Small intestine (tissue), 7 donors: ENCODE measurements at regions not wholly inside any gene's neighbourhood (a gene's known extent, or its start where the extent isn't known, plus 50 kb on each side); places are given as distances from the start of the nearest gene placed in this dataset.

Source experiments
- DNase-seq, 2 donors: peaks; one replicate each; pipeline versions ENCODE4 v3.0.0 to v3.0.0-alpha.2; 2013
- FAIRE-seq: peaks from 2 replicates; lab custom pipeline; 2012; peaks lifted over from hg19 to GRCh38; lab: Jason Lieb, UNC
- H3K27ac ChIP-seq, 3 donors: one replicate each; pipeline ENCODE4 v1.5.1; 2013; ENCODE audit warnings: low read length in 2 of 3, mild to moderate bottlenecking in 2 of 3, control low read depth in 1 of 3, inconsistent platforms in 1 of 3, low read depth in 1 of 3, moderate library complexity in 1 of 3
- H3K27me3 ChIP-seq, 3 donors: one replicate each; pipeline ENCODE4 v1.6.1; 2013; ENCODE audit warnings: low read length in 3 of 3, inconsistent platforms in 1 of 3; ENCODE audit not compliant: control insufficient read depth in 3 of 3, insufficient read depth in 3 of 3
- H3K36me3 ChIP-seq, 3 donors: one replicate each; pipeline ENCODE4 v1.6.1; 2013; ENCODE audit warnings: low read length in 3 of 3, inconsistent platforms in 1 of 3, low read depth in 1 of 3, mild to moderate bottlenecking in 1 of 3, moderate library complexity in 1 of 3; ENCODE audit not compliant: control insufficient read depth in 3 of 3, insufficient read depth in 2 of 3
- H3K4me1 ChIP-seq, 3 donors: one replicate each; pipeline ENCODE4 v1.6.1; 2013; ENCODE audit warnings: low read length in 2 of 3, inconsistent platforms in 1 of 3, low read depth in 1 of 3, mild to moderate bottlenecking in 1 of 3, moderate library complexity in 1 of 3; ENCODE audit not compliant: control insufficient read depth in 3 of 3, insufficient read depth in 2 of 3
- H3K4me3 ChIP-seq, 3 donors: one replicate each; pipeline ENCODE4 v1.5.1; 2013; ENCODE audit warnings: low read length in 3 of 3, control low read depth in 1 of 3, inconsistent platforms in 1 of 3, low read depth in 1 of 3, mild to moderate bottlenecking in 1 of 3, moderate library complexity in 1 of 3
- H3K9me3 ChIP-seq, 2 donors: one replicate each; pipeline ENCODE4 v1.6.1; 2013; ENCODE audit warnings: low read depth in 1 of 2, low read length in 1 of 2; ENCODE audit not compliant: control insufficient read depth in 2 of 2, insufficient read depth in 1 of 2
- WGBS, 3 donors: extraction: QIAGEN DNeasy Blood & Tissue Kit; methylation state at CpG; one replicate each; pipeline ENCODE4 v1.1.7; 2013; 5-methylcytosine and 5-hydroxymethylcytosine counted together
- donor health status: healthy with polysubstance abuse.
- donor health status: control.
- donor health status: control.
- donor health status: Bipolar disorder and iron deficiency.
- donor health status: healthy.

DNA sequence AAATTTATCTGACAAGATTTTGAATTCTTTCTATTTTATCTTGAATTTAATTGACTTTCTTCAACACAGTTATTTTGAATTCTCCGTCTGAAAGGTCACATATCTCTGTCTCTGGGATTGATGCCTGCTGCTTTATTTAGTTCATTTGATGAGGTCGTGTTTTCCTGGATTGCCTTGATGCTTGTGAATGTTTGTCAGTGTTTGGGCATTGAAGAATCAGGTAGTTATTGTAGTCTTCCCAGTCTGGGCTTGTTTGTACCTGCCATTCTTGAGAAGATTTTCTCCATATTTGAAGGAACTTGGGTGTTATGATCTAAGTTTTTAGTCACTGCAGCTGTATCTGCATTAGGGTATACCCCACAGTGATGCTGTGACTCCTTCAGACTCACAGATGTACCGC is 315.8 kb upstream of the DDHD1 start:
- FAIRE-seq, result no peak
- 74 to 86% (median 76%) methylated on average over 3 of the region's 3 CpGs for WGBS, 3 donors
- no peaks in the 10 kb centered on the region for H3K36me3 ChIP-seq
- no peak for DNase-seq
- no peak overlapping the region for H3K4me3 ChIP-seq
- H3K9me3 ChIP-seq, result no peaks in the 10 kb centered on the region
- no peaks in the 10 kb centered on the region for H3K27me3 ChIP-seq
- no peak overlapping the region for H3K27ac ChIP-seq
- H3K4me1 ChIP-seq, result no peaks in the 10 kb centered on the region

DNA sequence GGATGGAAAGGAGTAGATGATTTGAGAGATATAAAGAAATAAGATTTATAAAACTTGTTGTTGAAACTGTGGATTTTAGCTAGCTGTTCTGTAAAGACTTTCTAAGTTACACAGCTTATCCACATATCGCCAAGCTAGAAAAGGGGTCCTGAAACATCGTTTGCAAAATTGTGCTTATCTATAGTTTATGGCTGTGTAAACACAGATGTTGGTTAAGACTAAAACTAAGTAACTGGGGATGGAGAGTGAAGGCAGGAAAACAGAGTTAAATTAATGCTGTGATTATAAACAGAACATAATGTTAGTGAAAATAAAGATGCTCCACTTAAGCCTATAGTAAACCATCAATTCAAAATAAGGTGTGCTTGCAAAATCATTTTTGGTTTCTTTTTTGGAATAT is 311.3 kb upstream of the DDHD1 start:
- Histone ChIP-seq H3K4me3 (no peak overlapping the region), H3K9me3 (no peaks in the 10 kb centered on the region), H3K36me3 (no peaks in the 10 kb centered on the region), H3K4me1 (peaks cover 0 to 6% (median 0%) of the 10 kb centered on the region in 3 donors), H3K27me3 (no peaks in the 10 kb centered on the region), H3K27ac (no peak overlapping the region)
- WGBS, 3 donors, result 37 to 53% (median 52%) methylated on average over 2 of the region's 2 CpGs
- FAIRE-seq, result no peak
- no peak for DNase-seq

GRCh38 chr14:53462931-53463778 is 310.0 kb upstream of the DDHD1 start:
- DNase-seq (peak in 1 of 2 donors; percentile 17), FAIRE-seq (no peak)
- WGBS, 3 donors, result 39 to 66% (median 44%) methylated on average over 8 to 9 of the region's 9 CpGs
- Histone ChIP-seq H3K27ac (no peak overlapping the region), H3K4me3 (no peak overlapping the region), H3K27me3 (no peaks in the 10 kb centered on the region), H3K4me1 (peaks cover 0 to 6% (median 0%) of the 10 kb centered on the region in 3 donors), H3K36me3 (no peaks in the 10 kb centered on the region), H3K9me3 (no peaks in the 10 kb centered on the region)

GRCh38 chr14:53461858-53462257 is 308.7 kb upstream of the DDHD1 start:
- Histone ChIP-seq H3K36me3 (no peaks in the 10 kb centered on the region), H3K27me3 (no peaks in the 10 kb centered on the region), H3K9me3 (no peaks in the 10 kb centered on the region), H3K4me3 (no peak overlapping the region), H3K4me1 (peaks cover 0 to 6% (median 0%) of the 10 kb centered on the region in 3 donors), H3K27ac (no peak overlapping the region)
- FAIRE-seq (no peak), DNase-seq (no peak)
- 64 to 71% (median 67%) methylated on average over 6 of the region's 6 CpGs for WGBS, 3 donors

GRCh38 chr14:53460544-53460943 is 307.4 kb upstream of the DDHD1 start:
- WGBS, 3 donors, result 86 to 90% (median 88%) methylated on average over 1 of the region's 1 CpG
- DNase-seq (no peak), FAIRE-seq (no peak)
- no peaks in the 10 kb centered on the region for H3K36me3 ChIP-seq
- H3K27me3 ChIP-seq, result no peaks in the 10 kb centered on the region
- H3K4me3 ChIP-seq, result no peak overlapping the region
- H3K27ac ChIP-seq, result no peak overlapping the region
- H3K4me1 ChIP-seq, result peaks cover 0 to 6% (median 0%) of the 10 kb centered on the region in 3 donors
- H3K9me3 ChIP-seq, result no peaks in the 10 kb centered on the region

GRCh38 chr14:53458368-53458814 is 305.3 kb upstream of the DDHD1 start:
- no peaks in the 10 kb centered on the region for H3K9me3 ChIP-seq
- FAIRE-seq, result no peak
- no peaks in the 10 kb centered on the region for H3K27me3 ChIP-seq
- H3K36me3 ChIP-seq, result no peaks in the 10 kb centered on the region
- WGBS, 3 donors, result 27 to 36% (median 27%) methylated on average over 2 of the region's 2 CpGs
- H3K4me3 ChIP-seq, result no peak overlapping the region
- peaks cover 0 to 5% (median 0%) of the 10 kb centered on the region in 3 donors for H3K4me1 ChIP-seq
- H3K27ac ChIP-seq, result no peak overlapping the region
- DNase-seq, result no peak

- H3K36me3 ChIP-seq, result no peaks in the 10 kb centered on the region
- no peak overlapping the region for H3K4me3 ChIP-seq
- no peak for FAIRE-seq
- H3K9me3 ChIP-seq, result no peaks in the 10 kb centered on the region
- H3K27ac ChIP-seq, result no peak overlapping the region
- 76 to 82% (median 79%) methylated on average over 1 of the region's 1 CpG for WGBS, 3 donors
- no peak for DNase-seq
- peaks cover 0 to 2% (median 0%) of the 10 kb centered on the region in 3 donors for H3K4me1 ChIP-seq
- H3K27me3 ChIP-seq, result no peaks in the 10 kb centered on the region
Measured at GRCh38 chr14:53456931-53457330, 303.8 kb upstream of the DDHD1 start.

DNA sequence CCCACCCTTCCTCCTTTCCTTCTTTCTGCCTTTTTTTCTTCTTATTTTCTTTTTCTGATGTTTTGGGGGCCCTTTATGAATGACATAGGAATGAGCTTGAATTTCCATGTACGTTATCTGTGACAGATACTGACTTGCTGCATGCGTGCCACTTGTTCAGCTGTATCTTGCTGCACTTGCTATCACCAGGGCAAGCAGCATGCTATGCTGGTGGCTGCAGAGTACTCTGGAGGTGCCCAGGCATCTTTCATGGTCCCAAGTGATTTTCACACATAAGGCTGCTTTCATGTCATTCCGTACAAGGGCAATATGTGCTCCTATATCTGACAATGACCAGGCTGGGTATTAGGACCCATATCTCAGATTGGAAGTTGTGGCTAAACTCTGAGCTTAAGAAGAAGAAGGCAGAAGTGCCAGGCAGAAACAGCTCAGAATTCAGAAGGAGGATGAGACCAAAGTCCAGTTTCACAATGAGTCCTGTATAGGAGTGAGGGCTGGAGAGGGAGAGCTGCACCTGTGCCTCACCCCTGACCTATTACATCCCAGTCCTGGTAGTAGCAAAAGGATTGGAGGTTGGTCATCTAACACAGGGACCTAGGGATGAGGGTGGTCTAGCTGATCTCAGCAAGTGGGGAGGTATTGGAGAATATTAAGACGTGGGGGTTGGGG is 299.0 kb upstream of the DDHD1 start:
- FAIRE-seq (no peak), DNase-seq (peak; percentile 65 to 69)
- H3K4me3 ChIP-seq, result no peak overlapping the region
- no peak overlapping the region for H3K27ac ChIP-seq
- peaks cover 0 to 9% (median 0%) of the 10 kb centered on the region in 3 donors for H3K4me1 ChIP-seq
- H3K9me3 ChIP-seq, result no peaks in the 10 kb centered on the region
- 20 to 70% (median 43%) methylated on average over 4 of the region's 4 CpGs for WGBS, 3 donors
- no peaks in the 10 kb centered on the region for H3K27me3 ChIP-seq
- H3K36me3 ChIP-seq, result no peaks in the 10 kb centered on the region
